ELF-1 (cell line): ENCODE measurements at regions not wholly inside any gene's neighbourhood (a gene's known extent, or its start where the extent isn't known, plus 50 kb on each side); places are given as distances from the start of the nearest gene placed in this dataset.
"Not testable (repeated sequence)": the region's sequence is repeated elsewhere in the genome, so short reads cannot be mapped to it uniquely, and the experiment has no call there.

ENCODE experiments used
- DNase-seq: peaks from one replicate; pipeline ENCODE4 v3.0.0-alpha.2; 2016; ENCODE audit warnings: low read depth, low spot score

DNA sequence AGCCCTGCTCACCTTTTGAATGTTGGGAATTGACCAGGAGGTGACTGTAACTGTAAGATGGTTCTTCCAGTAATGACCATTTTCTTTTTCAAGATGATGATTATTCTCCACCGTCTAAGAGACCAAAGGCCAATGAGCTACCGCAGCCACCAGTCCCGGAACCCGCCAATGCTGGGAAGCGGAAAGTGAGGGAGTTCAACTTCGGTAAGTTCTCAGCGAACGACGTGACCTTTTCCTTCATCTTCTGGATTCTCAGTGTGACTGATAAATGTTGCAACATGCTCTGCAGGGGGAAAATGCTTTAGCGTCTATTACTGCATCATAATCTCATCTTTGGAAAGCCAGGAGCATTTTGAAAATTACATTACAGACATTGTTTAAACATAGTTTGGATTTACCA is 89.5 kb upstream of the SPDYE9 start:
- DNase-seq, result not testable (repeated sequence)

DNA sequence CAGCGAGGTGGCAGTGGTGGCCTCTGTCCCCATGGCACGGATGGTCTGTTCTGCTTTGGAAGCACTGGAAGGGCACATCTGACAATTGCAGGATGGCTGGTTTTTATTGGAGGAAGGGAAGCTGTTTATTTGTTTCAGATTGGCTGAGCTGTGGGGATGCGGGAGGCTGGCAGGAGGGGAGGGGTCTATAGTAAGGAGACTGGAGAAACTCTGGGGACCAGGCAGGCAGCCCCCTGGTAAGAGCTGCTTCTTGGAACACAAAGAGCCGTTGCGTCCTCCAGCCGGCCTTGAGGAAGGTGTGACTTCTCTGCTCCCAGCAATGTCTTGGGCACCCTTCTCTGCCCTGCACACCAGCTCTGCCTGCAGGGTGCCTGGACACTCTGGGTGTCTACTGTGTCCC is 85.1 kb upstream of the SPDYE9 start:
- not testable (repeated sequence) for DNase-seq

- DNase-seq, result not testable (repeated sequence)
Measured at GRCh38 chr7:73170415-73170814, 84.6 kb upstream of the SPDYE9 start.

GRCh38 chr7:73166152-73166551 is 80.3 kb upstream of the SPDYE9 start:
- DNase-seq, result not testable (repeated sequence)

GRCh38 chr7:73162680-73163079 is 76.8 kb upstream of the SPDYE9 start:
- DNase-seq, result not testable (repeated sequence)

DNA sequence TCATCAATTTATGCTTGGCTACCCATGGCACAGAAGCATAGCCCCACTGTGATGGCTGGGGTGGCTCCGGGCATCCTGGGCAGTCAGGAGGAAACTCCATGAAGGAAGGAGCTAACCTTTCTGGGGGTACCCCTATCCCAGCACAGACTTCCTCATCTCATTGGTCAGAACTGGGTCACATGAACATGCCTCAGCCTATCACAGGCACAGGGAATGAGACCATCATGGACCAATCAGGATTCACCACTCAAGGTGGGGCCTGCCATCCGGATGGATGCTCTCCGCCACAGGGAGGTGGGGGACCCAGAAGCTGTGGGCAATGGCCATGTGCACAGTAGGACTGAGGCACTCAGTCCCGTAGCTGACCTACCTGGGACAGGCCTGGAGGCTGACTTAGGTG is 75.9 kb upstream of the SPDYE9 start:
- DNase-seq, result not testable (repeated sequence)

GRCh38 chr7:73157169-73157661 is 71.4 kb upstream of the SPDYE9 start:
- DNase-seq, result not testable (repeated sequence)

DNA sequence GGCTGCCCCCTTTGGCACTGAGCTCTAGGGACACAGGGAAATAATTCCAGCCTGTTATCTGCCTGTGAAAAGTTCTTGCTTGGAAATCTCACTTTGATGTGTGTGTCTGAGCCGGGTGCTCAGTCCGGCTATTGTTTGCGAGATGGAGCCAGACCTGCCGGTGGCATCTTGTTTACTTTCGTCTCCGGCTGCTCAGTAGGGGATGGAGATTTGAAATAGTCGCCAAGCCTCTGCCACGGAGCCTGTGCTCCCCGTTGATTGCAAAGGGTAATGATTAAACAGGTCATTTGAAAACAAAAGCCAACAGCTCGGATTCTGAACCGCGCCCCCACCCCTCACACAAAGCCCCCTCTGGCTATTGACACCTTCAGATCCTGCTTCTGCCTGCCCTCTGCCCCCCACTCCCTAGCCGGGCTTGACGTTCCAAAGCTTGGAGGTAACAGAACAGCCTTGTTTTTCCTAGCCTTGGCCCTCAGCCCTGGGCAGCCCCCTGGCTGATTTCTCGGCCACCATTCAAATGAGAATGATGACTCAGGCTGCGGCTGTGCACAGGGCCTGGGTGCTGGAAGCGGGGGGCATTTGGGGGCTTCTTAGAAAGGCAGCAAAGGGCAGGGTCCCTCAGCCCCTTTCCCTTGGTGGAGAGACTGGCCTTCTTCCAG is 70.8 kb upstream of the SPDYE9 start:
- not testable (repeated sequence) for DNase-seq

GRCh38 chr7:73154586-73155038 is 68.8 kb upstream of the SPDYE9 start:
- not testable (repeated sequence) for DNase-seq

GRCh38 chr7:73153921-73154585 is 68.2 kb upstream of the SPDYE9 start:
- DNase-seq, result not testable (repeated sequence)

DNA sequence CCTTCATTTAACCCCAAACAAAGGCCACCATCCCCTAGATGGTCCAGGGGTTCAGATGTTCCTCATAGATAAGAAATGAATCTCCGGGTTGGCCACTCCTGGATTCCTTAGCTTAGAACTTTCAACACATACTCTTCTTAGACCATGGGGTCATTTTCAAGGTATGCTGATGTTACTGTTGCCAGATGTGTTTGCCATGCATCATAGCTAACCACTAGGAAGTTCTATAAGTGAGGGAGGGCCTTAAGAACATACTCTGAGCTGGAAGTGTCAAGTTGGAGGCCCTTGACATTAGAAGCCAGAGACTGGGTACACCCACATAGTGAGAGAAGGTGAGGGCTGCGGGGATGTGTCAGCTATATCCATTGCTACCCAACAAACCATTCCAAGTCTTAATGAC is 62.7 kb upstream of the SPDYE9 start:
- DNase-seq, result not testable (repeated sequence)

GRCh38 chr7:73147681-73148080 is 61.8 kb upstream of the SPDYE9 start:
- not testable (repeated sequence) for DNase-seq

DNA sequence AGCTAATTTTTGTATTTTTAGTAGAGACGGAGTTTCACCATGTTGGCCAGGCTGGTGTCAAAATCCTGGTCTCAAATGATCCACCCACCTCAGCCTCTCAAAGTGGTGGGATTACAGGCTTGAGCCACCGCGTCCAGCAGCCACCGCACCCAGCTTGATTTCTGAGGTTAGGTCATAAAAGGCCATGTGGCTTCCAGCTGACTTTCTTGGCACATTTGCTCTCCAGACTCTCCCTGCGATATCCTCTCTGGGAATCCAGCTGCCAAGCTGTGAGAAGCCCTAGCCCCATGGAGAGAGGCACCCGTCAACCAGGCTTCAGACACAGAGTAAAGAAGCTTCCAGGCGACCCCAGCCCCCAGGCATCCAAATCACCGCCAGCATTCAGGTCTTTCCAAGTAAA is 58.2 kb upstream of the SPDYE9 start:
- not testable (repeated sequence) for DNase-seq

GRCh38 chr7:73137922-73138321 is 52.1 kb upstream of the SPDYE9 start:
- not testable (repeated sequence) for DNase-seq
